ENCODE measurements at regions not wholly inside any gene's neighbourhood (a gene's known extent, or its start where the extent isn't known, plus 50 kb on each side); places are given as distances from the start of the nearest gene placed in this dataset.
A peak's percentile ranks its signal among the peaks of the same experiment; 100 is the strongest.

- TF ChIP-seq MLLT1 (IDR thresholded peaks at IDR 0.05) (0 out of 4 replicates have a peak, but pooled peaks of 1 of the 2 experiments have one; percentile 11), U2AF1 (optimal IDR thresholded peaks at IDR 0.05; ENCODE audit: low read depth, low read length) (no peak), SMAD3 (CRISPR knock-in tag; conservative IDR thresholded peaks at IDR 0.05) (no peak), ATF2 (CRISPR knock-in tag; IDR thresholded peaks at IDR 0.05) (no peak), CREBBP (IDR thresholded peaks at IDR 0.05; ENCODE audit: low read depth, low read length) (no peak), DDX20 (tag; IDR thresholded peaks at IDR 0.05; ENCODE audit: low read depth) (no peak), TCF7 (IDR thresholded peaks at IDR 0.05; ENCODE audit: borderline replicate concordance) (no peak), TOE1 (IDR thresholded peaks at IDR 0.05; ENCODE audit: borderline replicate concordance) (no peak), TOE1 (CRISPR knock-in tag; IDR thresholded peaks at IDR 0.05; ENCODE audit: borderline replicate concordance, low read depth) (no peak), DACH1 (IDR thresholded peaks at IDR 0.05; ENCODE audit: partially characterized antibody) (no peak), FOXK2 (conservative IDR thresholded peaks at IDR 0.05 in 1 of 2, IDR thresholded peaks at IDR 0.05 in 1 of 2; ENCODE audit: low read depth in 2 of 2) (peak; percentile 94 to 97), DMBX1 (CRISPR knock-in tag; IDR thresholded peaks at IDR 0.05; ENCODE audit: borderline replicate concordance) (peak; percentile 46; the same call in 1 of the 2 replicates), HDGF (IDR thresholded peaks at IDR 0.05) (no peak), CREB1 (IDR thresholded peaks at IDR 0.05) (no peak), CREB1 (CRISPR knock-in tag; IDR thresholded peaks at IDR 0.05) (no peak), THRB (CRISPR knock-in tag; conservative IDR thresholded peaks at IDR 0.05) (no peak), CXXC5 (CRISPR knock-in tag; IDR thresholded peaks at IDR 0.05) (0 out of 2 replicates have a peak, but pooled peaks have one; percentile 41), CTBP1 (IDR thresholded peaks at IDR 0.05; ENCODE audit: borderline replicate concordance) (peak; percentile 49; the same call in 1 of the 2 replicates), ILK (tag; IDR thresholded peaks at IDR 0.05; ENCODE audit: borderline replicate concordance, low read depth) (no peak), NFIC (IDR thresholded peaks at IDR 0.05) (peak; percentile 71), CCAR2 (IDR thresholded peaks at IDR 0.05; ENCODE audit: low read depth, low read length) (no peak), ZNF41 (CRISPR knock-in tag; conservative IDR thresholded peaks at IDR 0.05) (no peak), RNF219 (CRISPR knock-in tag; IDR thresholded peaks at IDR 0.05) (no peak), ZSCAN29 (IDR thresholded peaks at IDR 0.05) (no peak), HIVEP1 (CRISPR knock-in tag; IDR thresholded peaks at IDR 0.05) (no peak), POLR3A (IDR thresholded peaks at IDR 0.05; ENCODE audit: borderline replicate concordance, extremely low read depth, insufficient read depth, insufficient read length) (no peak)
These were observed 195.3 kb downstream of the USP12 start (continued) for GRCh38 chr13:26976313-26976712.

All from K562 (cell line).